ENCODE measurements at regions not wholly inside any gene's neighbourhood (a gene's known extent, or its start where the extent isn't known, plus 50 kb on each side); places are given as distances from the start of the nearest gene placed in this dataset.
A peak's percentile ranks its signal among the peaks of the same experiment; 100 is the strongest.

GRCh38 chr15:98427321-98427720, 221.0 kb upstream of the IGF1R start:
- no peak for DNase-seq

DNA sequence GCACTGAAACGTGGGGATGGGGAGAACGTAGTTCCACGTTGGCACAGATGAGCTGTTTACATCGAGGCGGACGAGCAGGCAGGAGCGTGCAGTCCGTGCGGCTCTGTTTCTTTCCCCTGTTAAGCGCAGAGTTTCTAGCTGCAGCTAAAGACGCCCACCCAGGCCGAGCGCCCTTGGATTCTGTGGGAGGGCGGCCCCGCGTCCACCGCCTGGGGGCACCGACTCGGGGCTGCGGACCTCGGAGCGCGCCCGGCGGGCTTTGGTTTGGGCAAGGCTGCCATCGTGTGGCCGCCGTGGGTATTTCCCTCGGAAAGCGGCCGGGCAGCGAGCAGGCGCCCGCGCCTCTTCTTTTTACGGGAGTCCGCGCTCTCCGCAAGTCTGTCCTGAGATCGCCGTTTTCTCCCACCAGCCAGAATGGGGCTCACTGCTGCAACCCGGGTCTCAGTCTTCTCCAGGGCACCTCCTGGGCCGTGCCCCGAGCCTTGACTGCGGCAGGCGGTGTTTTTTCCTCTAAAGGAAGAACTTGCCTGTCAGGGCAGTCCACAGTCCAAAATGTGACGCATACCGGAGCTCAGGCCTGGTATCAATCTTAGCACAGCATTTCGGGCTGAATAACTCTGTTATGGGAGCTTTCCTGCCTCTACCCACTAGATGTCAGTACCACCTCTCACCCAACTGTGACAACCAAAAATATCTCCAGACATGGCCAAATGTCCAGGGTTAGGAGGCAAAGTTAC, 219.9 kb upstream of the IGF1R start:
- DNase-seq, result peak; percentile 8

DNA sequence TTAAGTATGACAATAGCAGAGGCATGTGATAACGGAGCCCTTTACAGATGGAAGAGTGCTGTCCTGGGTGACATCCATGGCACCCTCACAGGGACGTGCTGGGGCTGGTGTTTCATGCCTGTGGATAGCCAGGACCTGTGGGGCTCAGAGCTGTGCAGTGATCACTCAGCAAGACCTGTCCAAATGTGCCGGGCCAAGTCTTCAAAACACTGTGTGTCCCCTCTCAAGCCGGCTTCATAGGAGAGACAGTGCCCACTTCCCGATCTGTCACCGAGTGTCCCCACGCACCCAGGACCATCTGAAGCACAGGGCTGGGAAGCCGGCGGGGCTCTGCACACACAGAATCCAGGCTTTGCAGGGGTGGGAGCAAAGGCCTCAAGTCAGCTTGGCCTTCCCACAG, 217.2 kb upstream of the IGF1R start:
- DNase-seq, result no peak

GRCh38 chr15:98433346-98433745, 215.0 kb upstream of the IGF1R start:
- DNase-seq, result no peak

GRCh38 chr15:98433856-98434255, 214.5 kb upstream of the IGF1R start:
- no peak for DNase-seq

DNA sequence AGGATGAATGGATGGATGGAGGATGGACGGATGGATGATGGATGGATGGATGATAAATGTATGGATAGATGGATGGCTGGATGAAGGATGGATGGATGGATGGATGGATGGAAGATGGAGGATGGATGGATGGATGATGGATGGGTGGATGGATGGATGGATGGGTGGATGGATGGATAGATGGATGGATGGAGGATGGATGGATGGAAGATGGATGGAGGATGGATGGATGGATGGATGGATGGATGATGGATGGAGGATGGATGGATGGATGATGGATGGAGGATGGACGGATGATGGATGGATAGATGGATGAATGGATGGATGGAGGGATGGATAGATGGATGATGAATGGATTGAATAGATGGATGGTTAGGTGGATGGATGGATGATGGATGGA, 210.6 kb upstream of the IGF1R start:
- DNase-seq, result no peak

GRCh38 chr15:98438326-98438725, 210.0 kb upstream of the IGF1R start:
- no peak for DNase-seq

- DNase-seq, result no peak
These were observed 209.4 kb upstream of the IGF1R start for GRCh38 chr15:98438907-98439306.

GRCh38 chr15:98439523-98439942, 208.8 kb upstream of the IGF1R start:
- no peak for DNase-seq

DNA sequence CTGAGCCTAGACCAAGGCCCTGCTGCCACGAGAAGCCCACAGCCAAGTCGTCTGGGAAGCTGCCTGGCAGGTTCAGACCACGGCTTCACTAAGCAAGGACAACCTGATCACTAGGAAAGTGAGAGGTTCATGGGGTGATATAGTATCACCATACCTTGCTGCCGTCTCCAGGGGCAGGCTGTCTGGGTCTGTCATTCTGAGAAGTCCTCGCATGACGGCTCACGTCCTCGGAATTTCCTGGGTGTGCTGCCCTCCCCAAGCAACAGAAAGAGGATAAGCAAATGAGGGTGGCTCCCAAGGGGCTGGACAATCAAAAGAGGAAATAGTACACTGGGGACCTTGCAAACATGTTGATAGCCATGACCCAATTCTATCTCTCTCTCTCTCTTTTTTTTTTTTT, 207.4 kb upstream of the IGF1R start:
- DNase-seq, result no peak

GRCh38 chr15:98441599-98441998, 206.7 kb upstream of the IGF1R start:
- no peak for DNase-seq

GRCh38 chr15:98442379-98442833, 205.9 kb upstream of the IGF1R start:
- DNase-seq, result peak; percentile 26

DNA sequence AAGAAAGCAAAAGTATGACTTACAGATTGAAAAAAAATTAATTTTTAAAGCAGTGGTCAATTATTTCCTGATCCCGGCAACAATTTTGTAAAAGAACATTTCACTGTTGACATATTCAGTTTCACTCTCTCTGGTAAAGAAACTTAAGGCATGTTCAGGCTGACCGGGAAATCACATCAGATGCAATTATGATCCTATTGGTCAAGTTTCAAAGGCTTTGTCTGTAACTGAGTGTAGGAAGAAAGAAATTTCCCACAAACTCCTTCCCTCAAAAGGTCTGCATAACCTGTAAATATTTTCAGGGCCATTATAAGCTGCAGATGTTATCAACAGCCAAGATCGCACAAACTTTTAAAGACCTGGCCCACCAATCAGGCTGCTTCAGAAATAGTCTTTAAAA, 205.4 kb upstream of the IGF1R start:
- no peak for DNase-seq

GRCh38 chr15:98443526-98443925, 204.8 kb upstream of the IGF1R start:
- DNase-seq, result no peak

- DNase-seq, result no peak
These were observed 204.2 kb upstream of the IGF1R start for GRCh38 chr15:98444138-98444537.

DNA sequence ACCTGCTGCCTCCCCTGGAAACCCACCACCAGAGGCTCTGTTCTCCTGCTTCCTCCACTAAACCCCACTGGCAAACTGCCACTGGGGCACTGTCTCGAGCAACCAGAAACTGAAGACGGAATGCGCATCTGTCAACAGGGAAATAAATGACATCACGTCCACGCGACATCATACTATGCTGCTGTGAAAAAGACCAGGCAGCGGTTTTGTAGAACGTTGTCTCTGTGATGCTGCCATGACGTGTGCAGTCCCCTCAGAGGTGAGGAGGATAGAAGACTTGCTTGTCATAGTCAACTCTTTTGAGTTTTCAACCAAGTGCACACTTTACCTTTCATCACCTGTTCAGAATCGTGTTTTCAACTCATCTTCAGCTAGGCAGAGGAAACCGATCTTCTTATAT, 203.0 kb upstream of the IGF1R start:
- DNase-seq, result no peak

- DNase-seq, result no peak
These were observed 202.3 kb upstream of the IGF1R start for GRCh38 chr15:98446083-98446482.

DNA sequence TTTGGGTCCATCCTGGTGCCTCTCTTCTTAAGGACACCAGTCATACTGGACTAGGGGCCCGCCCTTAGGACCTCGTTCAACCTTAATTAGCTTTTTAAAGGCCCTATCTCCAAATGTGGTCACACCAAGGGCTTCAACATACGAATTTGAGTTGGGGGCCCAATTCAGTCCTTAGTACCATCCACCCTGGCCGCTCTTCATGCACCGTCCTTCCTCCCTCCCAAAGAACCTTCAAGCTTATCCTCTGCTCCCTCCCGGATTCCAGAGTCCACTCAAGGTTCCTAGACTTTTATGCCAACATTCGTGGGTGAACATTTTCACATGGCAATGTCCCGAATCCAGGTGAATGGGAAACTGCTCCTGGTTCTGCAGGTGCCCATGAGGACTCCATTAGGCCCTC, 201.3 kb upstream of the IGF1R start:
- no peak for DNase-seq

DNA sequence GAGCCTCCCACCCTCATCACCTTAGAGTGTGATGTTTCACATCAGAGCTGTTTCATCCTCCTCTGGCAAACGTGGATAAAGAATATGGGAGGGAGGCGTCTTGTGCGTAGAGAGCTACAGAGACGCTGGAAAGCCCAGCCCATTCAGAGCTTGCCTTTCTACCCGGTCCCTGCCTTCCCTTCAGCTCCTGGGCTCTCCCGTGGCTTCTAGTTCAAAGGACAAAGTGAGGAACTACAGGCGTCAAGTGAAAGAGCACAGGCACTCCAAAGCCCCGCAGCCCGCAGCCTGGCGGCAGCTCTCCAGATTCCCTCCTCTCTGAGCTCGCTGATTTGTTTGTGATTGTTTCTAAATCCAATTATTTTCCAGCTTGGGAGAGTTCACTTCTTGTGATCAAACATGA, 197.1 kb upstream of the IGF1R start:
- no peak for DNase-seq

DNA sequence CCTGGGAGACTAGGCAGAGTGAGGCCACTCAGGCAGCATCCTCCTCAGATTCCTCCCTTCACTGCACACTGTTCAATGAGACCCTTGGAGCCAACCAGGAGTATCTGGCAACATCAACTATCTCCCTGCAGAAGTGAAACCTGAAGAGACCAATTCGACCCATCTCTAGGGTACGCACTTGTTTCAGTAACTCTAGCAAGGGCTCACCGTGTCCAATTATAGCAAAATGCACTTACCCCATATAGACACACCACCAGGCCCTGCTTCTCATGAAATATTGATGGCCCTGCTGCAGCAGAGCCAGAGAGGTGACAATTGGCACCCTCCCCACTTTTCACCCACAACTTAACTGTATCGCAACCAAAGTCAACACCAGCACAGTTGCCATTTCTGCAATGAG, 196.1 kb upstream of the IGF1R start:
- no peak for DNase-seq

- no peak for DNase-seq
These were observed 192.4 kb upstream of the IGF1R start for GRCh38 chr15:98455904-98456303.

GRCh38 chr15:98476559-98476958, 171.8 kb upstream of the IGF1R start:
- DNase-seq, result no peak

GRCh38 chr15:98480844-98481243, 167.5 kb upstream of the IGF1R start:
- no peak for DNase-seq

DNA sequence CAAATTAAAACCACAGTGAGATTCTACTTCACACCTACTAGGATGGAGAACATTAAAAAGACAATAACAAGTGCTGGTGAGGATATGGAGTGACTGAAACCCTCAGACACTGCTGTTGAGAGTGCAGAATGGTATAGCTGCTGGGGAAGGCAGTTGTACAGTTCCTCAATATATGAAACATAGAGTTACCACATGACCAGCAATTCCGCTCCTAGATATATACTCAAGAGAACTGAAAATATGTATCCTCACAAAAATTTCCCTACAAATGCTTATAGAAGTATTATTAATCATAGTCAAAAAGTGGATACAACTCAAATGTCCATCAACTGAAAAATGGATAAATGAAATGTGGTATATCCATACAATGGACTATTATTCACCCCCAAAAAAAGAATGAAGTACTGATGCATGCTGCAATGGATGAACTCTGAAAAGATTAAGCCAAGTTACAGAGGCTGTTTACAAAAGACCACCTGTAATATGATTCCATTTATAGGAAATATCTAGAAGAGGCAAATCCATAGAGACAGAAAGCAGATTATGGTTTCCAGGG, 164.7 kb upstream of the IGF1R start:
- DNase-seq, result no peak

- DNase-seq, result no peak
These were observed 163.4 kb upstream of the IGF1R start for GRCh38 chr15:98484914-98485313.

All from NCI-H1105 (cell line).